Motor neuron (in vitro differentiated cells): ENCODE measurements at regions not wholly inside any gene's neighbourhood (a gene's known extent, or its start where the extent isn't known, plus 50 kb on each side); places are given as distances from the start of the nearest gene placed in this dataset.

Source experiments
- ATAC-seq, 8 experiments: fragments of 200-7000 bp; cut with Tn5 transposase; replicated peaks in 6 of 8; 2 replicates each; pipeline ENCODE4 v1.8.0; 2021; ENCODE audit warnings: mild to moderate bottlenecking in 8 of 8, moderate library complexity in 8 of 8
- H3K27ac ChIP-seq, 2 donors: fragments of 250-450 bp; sonication (Bioruptor Pico); 2 replicates each; pipeline ENCODE4 v1.9.0; 2021; ENCODE audit warnings: antibody characterized with exemption in 2 of 2, mild to moderate bottlenecking in 2 of 2, moderate library complexity in 1 of 2
- H3K4me1 ChIP-seq, 2 donors: fragments of 250-450 bp; sonication (Bioruptor Pico); replicated peaks in 1 of 2; 2 replicates each; pipeline ENCODE4 v1.6.1; 2021; ENCODE audit warnings: antibody characterized with exemption in 2 of 2, mild to moderate bottlenecking in 2 of 2, moderate library complexity in 1 of 2
- H3K4me3 ChIP-seq, 5 donors: fragments of 250-450 bp; sonication (Bioruptor Pico); 2 replicates each; pipeline ENCODE4 v1.9.0; 2021; ENCODE audit warnings: antibody characterized with exemption in 5 of 5, mild to moderate bottlenecking in 5 of 5, moderate library complexity in 4 of 5
- WGBS, 10 experiments: fragments of 450-650 bp; shearing (Covaris generic); methylation state at CpG; one replicate each; pipeline ENCODE4 v1.0.0; 2022; 5-methylcytosine and 5-hydroxymethylcytosine counted together
- in situ Hi-C, 9 experiments: fragments of 400-800 bp; cut with MboI; loops; one replicate each; pipeline ENCODE4 v1.15.0; 2021; ENCODE audit warnings: low sequenced_read_pairs in 9 of 9, low pct_unique_long_range_greater_than_20kb in 2 of 9; ENCODE audit not compliant: unreplicated experiment in 9 of 9

DNA sequence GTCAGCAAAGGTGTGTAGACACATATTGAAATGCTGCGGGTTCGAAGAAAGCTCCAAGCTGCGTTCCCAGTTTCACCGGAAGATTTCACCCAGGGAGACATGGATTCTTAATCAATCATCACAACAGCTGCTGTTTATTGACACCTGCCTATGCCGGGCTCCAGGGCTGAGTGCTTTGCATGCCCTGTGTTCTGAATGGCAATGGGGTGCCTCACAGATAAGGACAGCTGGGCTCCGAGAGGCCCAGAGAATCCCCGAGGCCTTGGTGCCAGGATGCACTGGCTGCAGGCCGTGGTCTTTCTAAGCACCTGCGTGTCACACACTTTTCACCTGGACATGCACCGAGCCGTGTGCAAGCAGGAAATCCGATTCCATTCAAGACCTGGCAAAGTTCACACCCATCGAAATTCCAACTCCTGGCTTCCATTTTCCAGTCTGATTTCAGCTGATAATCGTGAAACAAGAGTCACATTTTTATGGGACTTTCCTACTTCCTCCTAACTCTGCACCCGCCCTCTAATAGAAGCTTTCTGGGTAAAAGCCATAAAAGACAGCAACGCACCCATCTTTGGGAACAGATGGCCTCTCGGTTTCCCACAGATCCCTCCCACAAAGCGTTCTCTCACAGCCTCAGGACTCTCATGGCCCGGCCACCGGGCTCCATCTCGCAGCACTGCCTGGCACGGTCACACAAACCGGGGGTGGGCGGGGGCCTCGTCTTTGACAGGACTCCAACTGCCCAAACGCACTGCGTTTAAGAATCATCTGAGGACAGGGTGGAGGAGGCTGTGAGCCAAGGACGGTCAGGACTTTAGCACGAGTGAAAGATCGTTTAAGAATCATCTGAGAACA lies 245.6 kb upstream of the SALL3 start:
- 0 to 93% (median 72%) methylated on average over 1 to 10 of the region's 30 CpGs; no CpG with 5 or more reads in 2 of the 10 experiments for WGBS, 10 experiments
- Histone ChIP-seq H3K27ac (no peak overlapping the region), H3K4me1 (peaks cover 2 to 18% of the 10 kb centered on the region in 2 donors), H3K4me3 (no peak overlapping the region)
- ATAC-seq: no peak
- in situ Hi-C loops: no loop called here

GRCh38 chr18:78734614-78734945 lies 245.0 kb upstream of the SALL3 start:
- in situ Hi-C loops: no loop called here
- Histone ChIP-seq H3K4me3 (no peak overlapping the region), H3K27ac (no peak overlapping the region), H3K4me1 (peaks cover 0 to 12% of the 10 kb centered on the region in 2 donors)
- ATAC-seq: no peak
- 0 to 100% (median 80%) methylated on average over 1 to 4 of the region's 9 CpGs; no CpG with 5 or more reads in 4 of the 10 experiments for WGBS, 10 experiments

DNA sequence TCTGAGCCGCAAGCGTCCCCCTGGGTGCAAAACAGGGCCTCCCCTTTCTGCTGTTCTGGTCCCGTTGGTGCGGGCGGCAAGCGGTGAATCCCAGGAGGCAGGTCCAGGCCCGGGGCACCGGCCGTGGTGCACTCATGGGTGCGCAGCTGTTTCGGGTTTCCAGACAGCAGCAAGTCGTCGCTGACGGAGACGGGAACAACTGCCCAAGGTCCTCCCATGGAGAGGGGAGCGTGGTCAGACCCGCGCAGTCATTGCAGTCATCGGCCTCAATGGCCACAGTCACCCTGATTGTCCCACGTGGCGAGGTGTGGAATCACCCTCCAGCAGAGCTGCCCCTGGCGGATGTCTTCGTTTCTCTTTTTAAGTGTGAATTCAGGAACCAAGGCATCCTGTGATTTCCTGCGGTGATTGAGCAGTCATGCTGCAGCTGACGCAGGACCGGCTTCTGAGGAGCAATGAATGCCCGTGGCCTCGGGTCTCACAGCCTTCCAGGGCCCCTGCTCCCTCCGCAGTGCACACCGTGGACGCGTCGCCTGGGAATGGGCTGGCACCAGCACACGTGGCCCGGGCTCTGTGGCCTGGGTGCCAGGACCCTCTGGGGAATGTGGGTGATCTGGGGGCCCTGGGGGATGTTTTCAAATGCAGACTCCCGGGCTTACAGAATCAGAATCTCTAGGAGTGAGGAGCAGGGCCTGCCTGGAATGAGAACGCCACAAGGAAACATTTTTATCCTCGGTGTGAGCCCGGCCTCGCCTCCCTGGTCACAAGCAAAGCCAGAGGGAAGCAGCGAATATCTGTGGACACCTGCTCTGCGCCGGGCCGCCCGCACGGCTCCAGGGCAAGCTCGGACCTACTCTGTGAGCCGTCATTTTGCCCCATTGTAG lies 244.2 kb upstream of the SALL3 start:
- in situ Hi-C loops: no loop called here
- WGBS, 10 experiments: 69 to 100% (median 92%) methylated on average over 2 to 25 of the region's 48 CpGs; no CpG with 5 or more reads in 3 of the 10 experiments
- H3K4me3 ChIP-seq: no peak overlapping the region
- no peak for ATAC-seq
- no peak overlapping the region for H3K27ac ChIP-seq
- peaks cover 0 to 4% of the 10 kb centered on the region in 2 donors for H3K4me1 ChIP-seq

DNA sequence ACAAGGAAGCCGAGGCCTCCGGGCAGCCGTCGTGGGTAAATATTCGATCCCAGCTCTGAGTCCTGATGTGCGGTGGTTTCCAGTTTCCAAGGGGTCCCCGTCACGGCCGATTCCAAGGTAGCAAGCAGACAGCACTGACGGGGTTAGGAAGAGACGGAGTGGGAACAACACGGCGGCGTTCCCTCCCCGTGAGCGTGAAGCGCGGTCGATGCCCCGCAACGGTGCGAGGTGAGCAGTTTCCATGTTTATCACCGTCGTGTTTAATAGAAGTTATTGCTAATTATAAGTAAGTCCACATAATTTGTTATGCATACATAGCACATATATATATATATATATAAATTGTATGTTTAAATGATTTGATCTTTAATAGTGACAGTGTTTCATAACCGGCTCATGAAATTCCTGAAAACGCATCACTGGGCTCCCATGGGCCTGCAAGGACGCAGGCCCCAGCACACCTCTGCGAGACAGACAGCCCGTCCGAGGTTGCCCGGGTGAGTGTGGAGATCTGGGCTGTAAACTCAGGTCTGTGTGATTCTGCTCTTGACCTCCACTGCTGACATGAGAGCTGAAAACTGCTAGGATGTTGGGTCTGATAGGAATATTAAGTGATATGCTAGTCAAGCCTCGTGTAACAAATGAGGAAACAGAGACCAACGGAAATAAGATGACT lies 243.5 kb upstream of the SALL3 start:
- ATAC-seq: no peak
- no peak overlapping the region for H3K4me3 ChIP-seq
- no peaks in the 10 kb centered on the region for H3K4me1 ChIP-seq
- in situ Hi-C loops: no loop called here
- 38 to 96% (median 86%) methylated on average over 2 to 24 of the region's 33 CpGs for WGBS, 10 experiments
- H3K27ac ChIP-seq: no peak overlapping the region

GRCh38 chr18:78737006-78737915 lies 242.4 kb upstream of the SALL3 start:
- no peak for ATAC-seq
- in situ Hi-C loops: no loop called here
- no peak overlapping the region for H3K27ac ChIP-seq
- WGBS, 10 experiments: 14 to 89% (median 75%) methylated on average over 1 to 10 of the region's 17 CpGs; no CpG with 5 or more reads in 1 of the 10 experiments
- no peak overlapping the region for H3K4me3 ChIP-seq
- H3K4me1 ChIP-seq: no peaks in the 10 kb centered on the region

- ATAC-seq: no peak
- H3K4me1 ChIP-seq: no peaks in the 10 kb centered on the region
- in situ Hi-C loops: no loop called here
- H3K4me3 ChIP-seq: no peak overlapping the region
- no peak overlapping the region for H3K27ac ChIP-seq
- 0 to 93% (median 67%) methylated on average over 1 to 4 of the region's 5 CpGs; no CpG with 5 or more reads in 5 of the 10 experiments for WGBS, 10 experiments
Observed at GRCh38 chr18:78738076-78738690, 241.4 kb upstream of the SALL3 start.

DNA sequence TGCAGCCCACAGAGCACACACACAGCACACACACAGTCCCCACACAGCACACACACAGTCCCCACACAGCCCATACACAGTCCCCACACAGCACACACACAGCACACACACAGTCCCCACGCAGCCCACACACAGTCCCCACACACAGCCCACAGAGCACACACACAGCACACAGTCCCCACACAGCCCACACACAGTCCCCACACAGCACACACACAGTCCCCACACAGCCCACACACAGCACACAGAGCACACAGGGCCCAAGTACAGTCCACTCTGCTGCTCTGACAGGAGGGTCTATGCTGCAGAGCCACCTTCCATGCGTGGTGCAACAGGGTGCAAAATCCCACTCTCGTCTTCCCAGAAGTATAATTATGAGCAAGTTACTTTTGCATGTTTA lies 240.5 kb upstream of the SALL3 start:
- Histone ChIP-seq H3K4me3 (no peak overlapping the region), H3K4me1 (no peaks in the 10 kb centered on the region), H3K27ac (no peak overlapping the region)
- no peak for ATAC-seq
- whole genome bisulfite sequencing, 10 experiments: 50 to 100% methylated on average over 2 to 3 of the region's 3 CpGs; no CpG with 5 or more reads in 8 of the 10 experiments
- in situ Hi-C loops: no loop called here

- Histone ChIP-seq H3K27ac (no peak overlapping the region), H3K4me1 (no peaks in the 10 kb centered on the region), H3K4me3 (no peak overlapping the region)
- in situ Hi-C loops: no loop called here
- WGBS, 10 experiments: 29 to 96% (median 67%) methylated on average over 2 to 14 of the region's 24 CpGs; no CpG with 5 or more reads in 2 of the 10 experiments
- ATAC-seq: no peak
Observed at GRCh38 chr18:78739882-78740677, 239.5 kb upstream of the SALL3 start.

- no peak overlapping the region for H3K4me3 ChIP-seq
- no peaks in the 10 kb centered on the region for H3K4me1 ChIP-seq
- ATAC-seq: no peak
- in situ Hi-C loops: no loop called here
- WGBS, 10 experiments: 28 to 100% (median 70%) methylated on average over 2 to 13 of the region's 13 CpGs; no CpG with 5 or more reads in 1 of the 10 experiments
- H3K27ac ChIP-seq: no peak overlapping the region
Observed at GRCh38 chr18:78740876-78741275, 238.7 kb upstream of the SALL3 start.

DNA sequence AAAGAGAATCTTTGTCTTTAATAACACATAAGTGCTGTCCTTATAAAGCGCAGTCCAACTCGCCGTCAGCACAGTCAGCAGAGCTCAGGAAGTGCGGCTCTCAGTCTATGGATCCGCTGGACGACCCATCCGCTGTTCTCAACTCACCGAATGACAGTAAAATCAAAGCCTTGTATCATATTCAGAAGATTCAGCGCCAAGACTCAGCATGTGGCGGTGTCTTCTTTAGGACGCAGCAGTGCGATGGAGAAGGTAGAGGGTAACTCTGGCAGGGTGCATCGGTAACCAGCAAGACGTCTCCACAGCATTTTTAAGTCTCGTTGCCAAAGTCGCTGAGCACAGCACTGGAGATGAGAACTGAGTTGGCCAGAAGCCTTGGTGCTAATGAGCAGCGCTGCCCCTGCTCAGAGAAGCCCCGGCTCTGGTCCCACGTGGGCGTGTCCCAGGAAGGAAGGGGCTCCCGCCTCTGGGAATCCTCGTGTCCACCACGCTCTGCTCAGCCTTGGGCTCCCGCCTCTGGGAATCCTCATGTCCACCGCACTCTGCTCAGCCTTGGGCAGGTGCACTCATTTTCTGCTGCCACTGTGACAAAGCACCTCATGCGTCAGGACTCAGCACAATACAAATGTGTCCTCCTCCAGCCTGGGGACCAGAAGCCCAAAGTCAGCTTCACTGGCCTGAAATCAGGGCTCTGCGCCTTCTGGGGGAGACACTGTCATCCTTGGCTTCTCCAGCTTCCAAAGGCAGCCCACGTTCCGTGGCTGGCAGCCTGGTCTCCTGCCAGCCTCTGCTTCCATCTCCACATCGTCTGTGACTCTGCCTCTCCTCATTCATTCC lies 238.0 kb upstream of the SALL3 start:
- WGBS, 10 experiments: 33 to 100% (median 76%) methylated on average over 1 to 17 of the region's 30 CpGs; no CpG with 5 or more reads in 2 of the 10 experiments
- H3K4me3 ChIP-seq: no peak overlapping the region
- in situ Hi-C loops: no loop called here
- no peaks in the 10 kb centered on the region for H3K4me1 ChIP-seq
- H3K27ac ChIP-seq: no peak overlapping the region
- no peak for ATAC-seq
